Activated CD8-positive, alpha-beta memory T cell treated with anti-CD3 and anti-CD28 coated beads, Interleukin-2, amount 50 U/mL, for 24 hours (primary cell): ENCODE measurements at regions not wholly inside any gene's neighbourhood (a gene's known extent, or its start where the extent isn't known, plus 50 kb on each side); places are given as distances from the start of the nearest gene placed in this dataset.

Source experiments
- DNase-seq: peaks from one replicate; pipeline ENCODE4 v3.0.0-alpha.2; 2020; ENCODE audit errors: extremely low read depth

GRCh38 chr4:171636606-171637005 is 176.6 kb upstream of the GALNTL6 start:
- no peak for DNase-seq

- no peak for DNase-seq
Measured at GRCh38 chr4:171629737-171630136, 183.5 kb upstream of the GALNTL6 start.

- no peak for DNase-seq
Measured at GRCh38 chr4:171629182-171629581, 184.0 kb upstream of the GALNTL6 start.

- no peak for DNase-seq
Measured at GRCh38 chr4:171626554-171626953, 186.7 kb upstream of the GALNTL6 start.

DNA sequence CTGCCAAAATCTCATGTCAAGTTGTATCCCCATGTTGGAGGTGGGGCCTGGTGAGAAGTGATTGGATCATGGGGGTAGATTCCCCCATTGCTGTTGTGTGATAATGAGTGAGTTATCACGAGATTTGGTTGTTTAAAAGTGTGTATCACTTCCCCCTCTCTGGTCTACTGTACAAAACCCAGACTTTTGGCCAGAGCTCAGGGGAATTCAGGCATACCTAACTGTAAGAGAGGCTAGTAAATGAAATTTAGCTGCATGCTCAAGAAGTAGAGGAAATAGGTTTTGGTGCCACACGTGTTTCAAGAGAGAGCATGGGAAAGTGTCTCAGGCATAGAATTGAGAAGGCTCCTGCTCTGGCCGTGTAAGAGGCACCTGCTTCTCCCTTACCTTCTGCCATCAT is 190.5 kb upstream of the GALNTL6 start:
- DNase-seq, result no peak

- no peak for DNase-seq
Measured at GRCh38 chr4:171621646-171622045, 191.6 kb upstream of the GALNTL6 start.

- no peak for DNase-seq
Measured at GRCh38 chr4:171612907-171613306, 200.3 kb upstream of the GALNTL6 start.

GRCh38 chr4:171602638-171603355 is 210.4 kb upstream of the GALNTL6 start:
- no peak for DNase-seq

- DNase-seq, result no peak
Measured at GRCh38 chr4:171601091-171601490, 212.1 kb upstream of the GALNTL6 start.

- no peak for DNase-seq
Measured at GRCh38 chr4:171599628-171600027, 213.6 kb upstream of the GALNTL6 start.

- no peak for DNase-seq
Measured at GRCh38 chr4:171594293-171594692, 218.9 kb upstream of the GALNTL6 start.

DNA sequence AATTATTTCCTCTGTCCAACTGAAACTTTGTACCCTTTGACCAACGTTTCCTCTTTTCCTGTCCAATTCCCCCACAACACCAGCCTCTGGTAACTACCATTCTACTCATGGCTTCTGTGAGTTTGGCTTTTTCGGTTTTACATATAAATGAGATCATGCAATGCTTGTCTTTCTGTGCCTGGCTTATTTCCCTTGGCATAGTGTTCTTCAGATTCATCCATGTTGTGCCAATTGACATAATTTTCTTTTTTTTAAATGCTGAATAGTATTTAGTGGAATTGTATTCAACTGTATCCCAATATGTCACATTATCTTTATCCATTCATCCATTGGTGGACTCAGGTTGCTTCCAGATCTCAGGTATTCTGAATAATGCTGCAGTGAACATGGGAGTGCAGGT is 222.5 kb upstream of the GALNTL6 start:
- DNase-seq, result no peak

GRCh38 chr4:171588764-171589163 is 224.4 kb upstream of the GALNTL6 start:
- no peak for DNase-seq

DNA sequence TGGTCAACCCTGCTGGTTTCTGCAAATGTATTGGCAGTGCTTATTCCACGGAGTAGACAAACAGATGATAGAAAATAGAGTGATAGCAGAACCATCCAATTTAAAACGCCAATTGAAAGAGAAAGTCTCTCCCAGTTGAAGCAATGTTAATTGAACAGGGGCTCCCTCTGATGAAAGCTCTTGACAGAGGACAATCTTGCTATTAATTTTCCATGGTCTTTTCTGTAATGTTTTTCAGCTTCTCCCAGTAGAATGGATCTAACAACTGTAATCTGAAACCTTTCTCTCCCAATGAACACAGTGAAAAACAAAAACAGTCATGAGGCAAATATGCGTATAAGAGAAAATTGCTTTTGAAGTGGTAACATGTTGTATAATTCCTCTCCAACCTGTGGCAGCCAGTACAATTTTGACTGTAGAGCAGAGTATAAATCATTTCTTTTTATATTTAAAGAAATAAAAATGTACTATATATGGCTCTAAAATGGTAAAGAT is 225.1 kb upstream of the GALNTL6 start:
- no peak for DNase-seq

DNA sequence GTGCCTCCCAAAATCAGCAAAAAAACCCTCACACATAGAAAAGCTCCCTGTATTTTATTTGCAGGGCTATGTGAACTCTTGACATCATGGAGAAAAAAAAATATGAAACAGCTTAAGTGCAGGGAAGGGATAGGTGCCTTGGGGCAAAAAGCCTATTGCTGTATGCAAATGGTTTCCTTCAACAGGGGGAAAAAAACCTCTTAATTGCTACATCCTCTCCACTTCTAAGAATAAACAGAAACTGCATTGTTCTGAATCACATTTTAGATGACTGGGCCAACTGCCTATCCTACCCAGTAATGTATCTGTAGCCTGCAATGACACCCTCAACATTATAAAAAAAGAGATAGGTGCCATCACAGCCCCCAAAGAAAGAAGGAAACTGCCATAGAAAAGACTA is 229.4 kb upstream of the GALNTL6 start:
- DNase-seq, result no peak

- DNase-seq, result no peak
Measured at GRCh38 chr4:171582961-171583581, 230.1 kb upstream of the GALNTL6 start.

- DNase-seq, result no peak
Measured at GRCh38 chr4:171573181-171573580, 240.0 kb upstream of the GALNTL6 start.

DNA sequence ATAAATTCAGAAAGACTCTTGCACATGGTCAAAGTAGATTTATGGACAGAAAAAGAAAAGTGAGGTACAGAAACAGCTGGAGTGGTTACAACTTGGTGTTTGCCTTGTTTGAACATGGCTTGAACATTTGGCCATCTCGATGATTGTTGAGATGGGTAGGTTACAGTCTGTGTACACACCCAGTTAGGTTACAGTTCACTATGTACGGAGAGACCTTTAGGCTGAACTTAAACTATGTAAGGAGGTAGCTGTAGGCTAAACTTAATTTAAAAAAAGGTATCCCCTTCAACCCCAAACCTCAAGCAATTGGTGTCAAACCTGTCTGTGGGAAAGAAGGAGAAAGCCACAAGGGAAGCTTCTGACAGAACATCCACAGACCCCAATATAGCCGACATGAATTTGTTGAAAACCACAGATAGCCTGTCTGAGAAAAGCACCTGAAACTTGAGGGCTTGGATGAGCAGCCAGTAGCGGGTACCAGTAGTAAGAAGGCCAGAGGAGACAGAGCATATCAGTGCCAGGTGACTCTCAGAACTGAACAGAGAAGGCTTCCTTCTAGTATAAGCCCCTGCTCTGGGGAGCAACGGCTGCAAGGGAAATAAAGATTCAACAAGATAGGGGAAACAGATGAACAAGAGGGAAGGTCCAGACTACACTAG is 247.9 kb upstream of the GALNTL6 start:
- no peak for DNase-seq

DNA sequence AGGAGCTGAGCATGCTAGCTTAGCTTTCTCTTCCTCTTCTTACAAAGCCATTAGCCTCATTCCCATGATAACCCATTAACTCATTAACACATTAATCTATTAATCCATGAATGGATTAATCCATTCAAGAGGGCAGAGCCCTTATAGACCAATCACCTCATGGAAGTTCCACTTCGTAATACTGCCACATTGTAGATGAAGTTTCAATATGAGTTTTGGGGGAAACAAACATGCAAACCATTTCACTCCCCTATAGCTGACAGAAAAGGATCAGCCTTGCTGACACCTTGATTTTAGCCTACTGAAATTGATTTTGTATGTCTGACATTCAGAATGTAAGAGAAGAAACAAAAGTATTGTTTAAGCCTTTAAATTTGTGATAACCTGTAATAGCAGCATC is 251.8 kb upstream of the GALNTL6 start:
- DNase-seq, result no peak

- no peak for DNase-seq
Measured at GRCh38 chr4:171553961-171554360, 259.2 kb upstream of the GALNTL6 start.

- no peak for DNase-seq
Measured at GRCh38 chr4:171542640-171543039, 270.6 kb upstream of the GALNTL6 start.

- no peak for DNase-seq
Measured at GRCh38 chr4:171538601-171539100, 274.6 kb upstream of the GALNTL6 start.

- DNase-seq, result no peak
Measured at GRCh38 chr4:171534391-171534790, 278.8 kb upstream of the GALNTL6 start.
